ENCODE measurements at regions not wholly inside any gene's neighbourhood (a gene's known extent, or its start where the extent isn't known, plus 50 kb on each side); places are given as distances from the start of the nearest gene placed in this dataset.

DNA sequence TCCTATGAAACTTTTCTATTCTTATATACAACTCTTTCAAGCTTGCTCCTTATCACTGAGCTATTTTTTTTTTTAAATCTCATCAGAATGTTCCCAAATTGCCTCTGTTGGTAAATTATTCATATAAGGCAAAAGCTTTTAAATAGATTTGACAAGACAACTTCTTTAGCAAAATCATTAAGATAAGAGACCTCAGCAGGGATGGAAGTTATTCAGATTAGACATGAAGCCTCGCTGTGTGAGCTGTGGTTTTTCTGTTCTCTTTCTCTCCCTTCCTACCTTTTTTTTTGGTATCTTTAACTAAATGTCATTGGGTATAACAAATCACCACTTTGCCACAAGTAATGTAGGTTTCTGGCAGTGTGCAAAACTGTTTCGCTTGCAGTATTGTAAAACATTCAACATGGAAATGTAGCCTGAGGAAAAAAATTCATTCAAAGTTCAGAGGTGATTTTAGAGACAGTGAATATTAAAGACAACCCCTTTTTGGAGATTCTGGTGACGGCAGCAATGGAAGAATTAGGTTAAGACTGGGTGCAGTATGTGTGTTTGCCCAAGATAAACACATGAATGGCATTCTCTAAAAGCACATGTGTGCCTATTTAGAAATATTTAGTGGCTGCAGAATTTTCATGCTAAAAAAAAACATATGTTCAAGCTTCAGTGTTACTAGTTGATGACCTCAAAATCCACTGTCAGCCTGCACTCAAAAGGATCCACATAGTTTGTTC, 467.1 kb downstream of the ZNF608 start:
- TF ChIP-seq EZH2 (IDR thresholded peaks at IDR 0.05; ENCODE audit: low read length, missing control alignments): no peak
- TF ChIP-seq, protein P1, sequence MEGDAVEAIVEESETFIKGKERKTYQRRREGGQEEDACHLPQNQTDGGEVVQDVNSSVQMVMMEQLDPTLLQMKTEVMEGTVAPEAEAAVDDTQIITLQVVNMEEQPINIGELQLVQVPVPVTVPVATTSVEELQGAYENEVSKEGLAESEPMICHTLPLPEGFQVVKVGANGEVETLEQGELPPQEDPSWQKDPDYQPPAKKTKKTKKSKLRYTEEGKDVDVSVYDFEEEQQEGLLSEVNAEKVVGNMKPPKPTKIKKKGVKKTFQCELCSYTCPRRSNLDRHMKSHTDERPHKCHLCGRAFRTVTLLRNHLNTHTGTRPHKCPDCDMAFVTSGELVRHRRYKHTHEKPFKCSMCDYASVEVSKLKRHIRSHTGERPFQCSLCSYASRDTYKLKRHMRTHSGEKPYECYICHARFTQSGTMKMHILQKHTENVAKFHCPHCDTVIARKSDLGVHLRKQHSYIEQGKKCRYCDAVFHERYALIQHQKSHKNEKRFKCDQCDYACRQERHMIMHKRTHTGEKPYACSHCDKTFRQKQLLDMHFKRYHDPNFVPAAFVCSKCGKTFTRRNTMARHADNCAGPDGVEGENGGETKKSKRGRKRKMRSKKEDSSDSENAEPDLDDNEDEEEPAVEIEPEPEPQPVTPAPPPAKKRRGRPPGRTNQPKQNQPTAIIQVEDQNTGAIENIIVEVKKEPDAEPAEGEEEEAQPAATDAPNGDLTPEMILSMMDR (conservative IDR thresholded peaks at IDR 0.05 in 1 of 2, IDR thresholded peaks at IDR 0.05 in 1 of 2; ENCODE audit: low read depth in 1 of 2, low read length in 2 of 2): no peak
- no peak overlapping the region for H3K4me2 ChIP-seq (ENCODE audit: extremely low read depth, insufficient read depth, low read length)
- H3K4me3 ChIP-seq (replicated peaks in 1 of 4; ENCODE audit: control extremely low read depth in 1 of 4, insufficient read depth in 1 of 4, low read depth in 3 of 4, low read length in 4 of 4): no peak overlapping the region
- no peaks in the 10 kb centered on the region for H3K36me3 ChIP-seq (ENCODE audit: control insufficient read depth, insufficient read depth, low read length)
- H2AFZ ChIP-seq (ENCODE audit: low read length): no peak overlapping the region
- H3K4me1 ChIP-seq (ENCODE audit: control insufficient read depth, extremely low read depth, insufficient read depth, low read length): no peaks in the 10 kb centered on the region
- no peak overlapping the region for H3K27ac ChIP-seq (ENCODE audit: insufficient read depth, low read length)
- no peaks in the 10 kb centered on the region for H3K9me3 ChIP-seq (ENCODE audit: control insufficient read depth, insufficient read depth, low read depth, low read length)
- H3K79me2 ChIP-seq (ENCODE audit: control insufficient read depth, insufficient read depth, low read length): no peaks in the 10 kb centered on the region
- no peak overlapping the region for H3K9ac ChIP-seq (ENCODE audit: insufficient read depth, low read length)
- peak in 1 of 2 donors; percentile 21 for DNase-seq (ENCODE audit: low read depth in 2 of 2)
- no peaks in the 10 kb centered on the region for H4K20me1 ChIP-seq (ENCODE audit: control insufficient read depth, extremely low read depth, insufficient read depth, low read length)
- no peaks in the 10 kb centered on the region for H3K27me3 ChIP-seq (ENCODE audit: control insufficient read depth, insufficient read depth, low read length)

DNA sequence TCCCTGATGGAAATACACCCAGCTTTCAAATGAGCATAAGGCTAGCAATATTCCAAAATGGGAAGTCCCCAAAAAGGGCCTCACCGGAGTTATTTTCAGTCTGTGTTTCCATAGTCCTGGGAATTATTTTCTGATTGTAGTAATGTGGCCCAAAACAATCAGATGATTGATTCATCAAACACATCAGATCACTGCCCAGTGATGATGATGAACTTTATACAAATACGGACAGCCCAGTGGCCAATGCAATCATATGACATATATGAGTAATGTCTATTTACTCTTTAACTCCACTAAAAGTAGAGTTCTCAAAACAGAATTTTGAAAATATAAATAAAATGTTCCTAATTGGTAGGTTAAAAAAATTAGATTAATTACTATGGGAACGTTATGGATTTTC, 467.8 kb downstream of the ZNF608 start:
- no peak for TF ChIP-seq EZH2 (IDR thresholded peaks at IDR 0.05; ENCODE audit: low read length, missing control alignments)
- TF ChIP-seq, protein P1 (conservative IDR thresholded peaks at IDR 0.05 in 1 of 2, IDR thresholded peaks at IDR 0.05 in 1 of 2; ENCODE audit: low read depth in 1 of 2, low read length in 2 of 2): no peak
- Histone ChIP-seq H3K4me2 (ENCODE audit: extremely low read depth, insufficient read depth, low read length) (no peak overlapping the region), H3K9ac (ENCODE audit: insufficient read depth, low read length) (no peak overlapping the region), H2AFZ (ENCODE audit: low read length) (no peak overlapping the region), H3K4me3 (replicated peaks in 1 of 4; ENCODE audit: control extremely low read depth in 1 of 4, insufficient read depth in 1 of 4, low read depth in 3 of 4, low read length in 4 of 4) (no peak overlapping the region), H3K27ac (ENCODE audit: insufficient read depth, low read length) (no peak overlapping the region), H3K27me3 (ENCODE audit: control insufficient read depth, insufficient read depth, low read length) (no peaks in the 10 kb centered on the region), H3K4me1 (ENCODE audit: control insufficient read depth, extremely low read depth, insufficient read depth, low read length) (no peaks in the 10 kb centered on the region), H3K79me2 (ENCODE audit: control insufficient read depth, insufficient read depth, low read length) (no peaks in the 10 kb centered on the region), H3K9me3 (ENCODE audit: control insufficient read depth, insufficient read depth, low read depth, low read length) (no peaks in the 10 kb centered on the region), H3K36me3 (ENCODE audit: control insufficient read depth, insufficient read depth, low read length) (no peaks in the 10 kb centered on the region), H4K20me1 (ENCODE audit: control insufficient read depth, extremely low read depth, insufficient read depth, low read length) (no peaks in the 10 kb centered on the region)
- DNase-seq (ENCODE audit: low read depth in 2 of 2): no peak

DNA sequence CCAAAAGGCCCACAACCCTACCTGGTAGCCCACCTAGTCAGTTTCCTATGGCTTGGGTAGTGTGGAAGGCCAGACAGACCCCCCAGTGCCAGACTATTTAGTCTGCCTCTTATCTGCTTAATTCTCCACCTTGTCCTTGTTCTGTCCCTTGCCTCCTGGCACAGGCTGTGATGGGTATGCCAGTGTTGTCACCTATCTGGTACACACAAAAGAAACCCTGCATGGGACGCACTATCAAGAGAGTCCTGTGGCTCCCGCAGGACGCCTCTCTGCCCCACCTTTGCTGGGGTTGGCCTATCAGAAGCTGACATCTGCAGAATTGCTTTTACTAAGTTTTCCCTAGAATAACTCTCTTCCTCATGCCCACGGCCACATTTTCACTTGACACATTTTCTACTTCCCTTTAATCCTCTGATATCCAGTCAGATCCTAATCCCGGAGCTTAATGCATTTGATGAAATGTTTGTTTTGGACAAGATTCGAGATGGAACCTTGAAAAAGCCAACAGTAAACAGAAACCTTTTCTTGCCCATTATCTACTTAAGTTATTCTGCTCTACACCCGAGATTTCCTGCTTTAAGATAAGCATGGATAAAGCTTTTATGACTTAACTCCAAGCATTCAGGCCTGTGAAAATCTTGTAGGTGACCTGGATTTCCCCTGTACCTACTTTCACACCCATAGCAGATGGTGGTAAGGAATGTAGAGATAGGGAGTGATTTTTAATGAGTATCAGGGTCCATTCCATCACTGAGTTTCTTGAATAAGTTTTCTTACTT, 468.5 kb downstream of the ZNF608 start:
- H3K4me2 ChIP-seq (ENCODE audit: extremely low read depth, insufficient read depth, low read length): no peak overlapping the region
- DNase-seq (ENCODE audit: low read depth in 2 of 2): no peak
- no peak overlapping the region for H3K4me3 ChIP-seq (replicated peaks in 1 of 4; ENCODE audit: control extremely low read depth in 1 of 4, insufficient read depth in 1 of 4, low read depth in 3 of 4, low read length in 4 of 4)
- TF ChIP-seq, protein P1 (conservative IDR thresholded peaks at IDR 0.05 in 1 of 2, IDR thresholded peaks at IDR 0.05 in 1 of 2; ENCODE audit: low read depth in 1 of 2, low read length in 2 of 2): no peak
- no peak for TF ChIP-seq EZH2 (IDR thresholded peaks at IDR 0.05; ENCODE audit: low read length, missing control alignments)
- no peaks in the 10 kb centered on the region for H3K27me3 ChIP-seq (ENCODE audit: control insufficient read depth, insufficient read depth, low read length)
- H3K79me2 ChIP-seq (ENCODE audit: control insufficient read depth, insufficient read depth, low read length): no peaks in the 10 kb centered on the region
- no peaks in the 10 kb centered on the region for H3K9me3 ChIP-seq (ENCODE audit: control insufficient read depth, insufficient read depth, low read depth, low read length)
- H3K27ac ChIP-seq (ENCODE audit: insufficient read depth, low read length): no peak overlapping the region
- H3K36me3 ChIP-seq (ENCODE audit: control insufficient read depth, insufficient read depth, low read length): no peaks in the 10 kb centered on the region
- H2AFZ ChIP-seq (ENCODE audit: low read length): no peak overlapping the region
- H3K9ac ChIP-seq (ENCODE audit: insufficient read depth, low read length): no peak overlapping the region
- H3K4me1 ChIP-seq (ENCODE audit: control insufficient read depth, extremely low read depth, insufficient read depth, low read length): no peaks in the 10 kb centered on the region
- no peaks in the 10 kb centered on the region for H4K20me1 ChIP-seq (ENCODE audit: control insufficient read depth, extremely low read depth, insufficient read depth, low read length)

Measured in fibroblast of lung (primary cell).